ENCODE measurements at regions not wholly inside any gene's neighbourhood (a gene's known extent, or its start where the extent isn't known, plus 50 kb on each side); places are given as distances from the start of the nearest gene placed in this dataset.

DNA sequence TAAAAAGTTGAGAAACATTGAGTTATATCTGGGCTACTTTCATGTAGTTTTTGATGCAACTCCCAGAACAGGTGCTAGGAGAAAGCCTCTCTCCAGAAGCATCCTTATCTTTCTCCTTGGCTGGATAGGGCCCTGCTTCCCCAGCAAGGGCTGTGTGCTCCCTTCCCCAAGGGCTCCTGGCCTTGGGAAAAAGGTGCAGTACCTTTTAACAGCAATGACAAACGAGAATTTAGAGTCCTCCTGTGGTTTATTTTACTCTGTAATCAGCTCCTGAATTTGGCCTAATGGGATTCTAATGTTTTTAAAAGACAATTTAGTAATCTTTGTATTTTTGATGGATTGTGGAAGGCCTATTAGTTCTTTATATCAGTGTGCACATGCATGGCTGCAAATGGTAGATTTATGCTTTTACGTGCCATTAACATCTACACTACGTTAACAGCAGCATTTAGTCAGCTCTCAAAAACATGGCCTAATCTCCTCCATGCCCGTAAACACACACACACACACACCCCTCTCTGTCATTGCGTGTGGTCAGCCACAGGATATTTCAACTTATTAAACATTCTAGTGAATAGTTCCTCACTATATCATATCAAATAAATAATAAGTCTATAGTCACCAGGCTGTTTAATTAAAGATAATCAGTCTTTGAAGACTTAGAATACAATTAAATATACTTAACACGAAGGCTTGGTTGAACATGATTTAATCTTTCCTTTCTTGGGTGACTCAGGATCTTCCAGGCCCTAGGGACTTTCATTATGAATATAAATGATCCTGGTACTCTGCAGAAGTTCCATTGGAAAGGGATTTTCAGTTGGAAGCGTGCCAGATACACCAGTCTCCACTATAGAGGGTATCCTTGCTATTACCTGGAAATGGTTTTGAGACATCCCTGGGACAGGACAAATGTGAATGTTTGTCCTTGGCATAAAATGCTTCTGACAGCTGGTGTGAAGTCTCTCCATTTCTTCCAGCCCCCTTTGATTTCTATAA, 181.4 kb upstream of the PWP1 start:
- TF ChIP-seq, protein P1, sequence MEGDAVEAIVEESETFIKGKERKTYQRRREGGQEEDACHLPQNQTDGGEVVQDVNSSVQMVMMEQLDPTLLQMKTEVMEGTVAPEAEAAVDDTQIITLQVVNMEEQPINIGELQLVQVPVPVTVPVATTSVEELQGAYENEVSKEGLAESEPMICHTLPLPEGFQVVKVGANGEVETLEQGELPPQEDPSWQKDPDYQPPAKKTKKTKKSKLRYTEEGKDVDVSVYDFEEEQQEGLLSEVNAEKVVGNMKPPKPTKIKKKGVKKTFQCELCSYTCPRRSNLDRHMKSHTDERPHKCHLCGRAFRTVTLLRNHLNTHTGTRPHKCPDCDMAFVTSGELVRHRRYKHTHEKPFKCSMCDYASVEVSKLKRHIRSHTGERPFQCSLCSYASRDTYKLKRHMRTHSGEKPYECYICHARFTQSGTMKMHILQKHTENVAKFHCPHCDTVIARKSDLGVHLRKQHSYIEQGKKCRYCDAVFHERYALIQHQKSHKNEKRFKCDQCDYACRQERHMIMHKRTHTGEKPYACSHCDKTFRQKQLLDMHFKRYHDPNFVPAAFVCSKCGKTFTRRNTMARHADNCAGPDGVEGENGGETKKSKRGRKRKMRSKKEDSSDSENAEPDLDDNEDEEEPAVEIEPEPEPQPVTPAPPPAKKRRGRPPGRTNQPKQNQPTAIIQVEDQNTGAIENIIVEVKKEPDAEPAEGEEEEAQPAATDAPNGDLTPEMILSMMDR (IDR thresholded peaks at IDR 0.05), result no peak
- TF ChIP-seq POLR2A (IDR thresholded peaks at IDR 0.05), result no peak

Measured in body of pancreas (tissue), 4 donors.